Prostate gland (tissue), 2 donors: ENCODE measurements at regions not wholly inside any gene's neighbourhood (a gene's known extent, or its start where the extent isn't known, plus 50 kb on each side); places are given as distances from the start of the nearest gene placed in this dataset.

ENCODE experiments used
- DNase-seq: peaks from one replicate; pipeline ENCODE4 v3.0.0-alpha.2; 2019; ENCODE audit warnings: low spot score
- H3K27ac ChIP-seq, 2 donors: fragments of 200-600 bp; sonication (generic); 2 replicates each; pipeline ENCODE4 v1.5.1; 2017 to 2019
- H3K27me3 ChIP-seq: fragments of 200-600 bp; sonication (generic); replicated peaks from 2 replicates; pipeline ENCODE4 v1.5.1; 2019; ENCODE audit not compliant: insufficient read depth
- H3K36me3 ChIP-seq, 2 donors: fragments of 200-600 bp; sonication (generic); 1 replicate in 1 of 2; 2 replicates in 1 of 2; pipeline versions ENCODE4 v1.5.1 to v1.8.1; 2017 to 2019
- H3K4me1 ChIP-seq: fragments of 200-600 bp; sonication (generic); replicated peaks from 2 replicates; pipeline ENCODE4 v1.5.1; 2019
- H3K4me3 ChIP-seq, 2 donors: fragments of 200-600 bp; sonication (generic); 2 replicates each; pipeline ENCODE4 v1.5.1; 2017 to 2019
- H3K9me3 ChIP-seq: fragments of 200-600 bp; sonication (generic); 2 replicates; pipeline ENCODE4 v1.5.1; 2017
- CTCF ChIP-seq, 4 experiments: fragments of 200-600 bp in 2 of 4; fragments of 450-650 bp in 2 of 4; sonication (generic) in 2 of 4; IDR thresholded peaks; 1 replicate in 3 of 4; 2 replicates in 1 of 4; pipeline ENCODE4 v1.5.1; 2016 to 2019; ENCODE audit warnings: antibody characterized with exemption in 4 of 4, mild to moderate bottlenecking in 2 of 4, moderate library complexity in 2 of 4
- POLR2A ChIP-seq: fragments of 450-650 bp; IDR thresholded peaks from one replicate; pipeline ENCODE4 v1.6.1; 2016; ENCODE audit warnings: antibody characterized with exemption, mild to moderate bottlenecking
- POLR2AphosphoS5 ChIP-seq: sonication (generic); formaldehyde crosslinking; IDR thresholded peaks from one replicate; pipeline ENCODE4 v1.6.1; 2017; ENCODE audit warnings: antibody characterized with exemption
- WGBS: methylation state at CpG from one replicate; pipeline ENCODE4 v1.1.5; 2018; 5-methylcytosine and 5-hydroxymethylcytosine counted together
- intact Hi-C: fragments of 100-400 bp; cut with DNase I; formaldehyde crosslinking; loops from one replicate; pipeline ENCODE4 v1.14.2; 2022

- H3K27me3 ChIP-seq = no peaks in the 10 kb centered on the region
- TF ChIP-seq POLR2AphosphoS5 (no peak), CTCF (IDR thresholded peaks at IDR 0.05) (no peak), POLR2A (no peak)
- intact Hi-C loops = no loop called here
- WGBS = 25% methylated on average over 1 of the region's 1 CpG
- no peaks in the 10 kb centered on the region for H3K4me1 ChIP-seq
- no peak overlapping the region for H3K27ac ChIP-seq
- H3K4me3 ChIP-seq = no peak overlapping the region
- H3K9me3 ChIP-seq = no peaks in the 10 kb centered on the region
- no peak for DNase-seq
- H3K36me3 ChIP-seq = no peaks in the 10 kb centered on the region
These were observed 247.7 kb downstream of the TFEC start for GRCh38 chr7:115782696-115783490.

GRCh38 chr7:115779561-115779960, 251.0 kb downstream of the TFEC start:
- Histone ChIP-seq H3K4me3 (no peak overlapping the region), H3K9me3 (no peaks in the 10 kb centered on the region), H3K4me1 (no peaks in the 10 kb centered on the region), H3K27ac (no peak overlapping the region), H3K36me3 (no peaks in the 10 kb centered on the region), H3K27me3 (no peaks in the 10 kb centered on the region)
- TF ChIP-seq POLR2AphosphoS5 = no peak
- no peak for TF ChIP-seq POLR2A
- no peak for TF ChIP-seq CTCF (IDR thresholded peaks at IDR 0.05)
- DNase-seq = no peak
- intact Hi-C loops = no loop called here

- Histone ChIP-seq H3K9me3 (no peaks in the 10 kb centered on the region), H3K36me3 (no peaks in the 10 kb centered on the region), H3K4me3 (no peak overlapping the region), H3K4me1 (no peaks in the 10 kb centered on the region), H3K27me3 (no peaks in the 10 kb centered on the region), H3K27ac (no peak overlapping the region)
- TF ChIP-seq POLR2AphosphoS5 = no peak
- TF ChIP-seq CTCF (IDR thresholded peaks at IDR 0.05) = no peak
- TF ChIP-seq POLR2A = no peak
- WGBS = 56% methylated on average over 1 of the region's 1 CpG
- no peak for DNase-seq
- intact Hi-C loops = no loop called here
These were observed 254.6 kb downstream of the TFEC start for GRCh38 chr7:115775981-115776380.

- no peaks in the 10 kb centered on the region for H3K27me3 ChIP-seq
- intact Hi-C loops = no loop called here
- no peak overlapping the region for H3K4me3 ChIP-seq
- no peak for TF ChIP-seq POLR2AphosphoS5
- TF ChIP-seq CTCF (IDR thresholded peaks at IDR 0.05) = no peak
- TF ChIP-seq POLR2A = no peak
- H3K27ac ChIP-seq = no peak overlapping the region
- no peak for DNase-seq
- no peaks in the 10 kb centered on the region for H3K9me3 ChIP-seq
- H3K36me3 ChIP-seq = no peaks in the 10 kb centered on the region
- WGBS = 84% methylated on average over 8 of the region's 8 CpGs
- H3K4me1 ChIP-seq = no peaks in the 10 kb centered on the region
These were observed 267.2 kb downstream of the TFEC start for GRCh38 chr7:115763347-115763746.

- no peak for DNase-seq
- no peaks in the 10 kb centered on the region for H3K36me3 ChIP-seq
- H3K4me3 ChIP-seq = no peak overlapping the region
- H3K27ac ChIP-seq = no peak overlapping the region
- WGBS = 82% methylated on average over 3 of the region's 3 CpGs
- H3K4me1 ChIP-seq = no peaks in the 10 kb centered on the region
- no peaks in the 10 kb centered on the region for H3K9me3 ChIP-seq
- intact Hi-C loops = no loop called here
- no peaks in the 10 kb centered on the region for H3K27me3 ChIP-seq
- no peak for TF ChIP-seq POLR2AphosphoS5
- TF ChIP-seq POLR2A = no peak
- no peak for TF ChIP-seq CTCF (IDR thresholded peaks at IDR 0.05)
These were observed 272.5 kb downstream of the TFEC start for GRCh38 chr7:115758025-115758424.
